Gastroesophageal sphincter (tissue), 2 donors: ENCODE measurements at regions not wholly inside any gene's neighbourhood (a gene's known extent, or its start where the extent isn't known, plus 50 kb on each side); places are given as distances from the start of the nearest gene placed in this dataset.

ENCODE experiments used
- POLR2A ChIP-seq, 2 donors: fragments of 450-650 bp; IDR thresholded peaks; one replicate each; pipeline ENCODE4 v1.6.1; 2017; ENCODE audit warnings: antibody characterized with exemption in 2 of 2, mild to moderate bottlenecking in 2 of 2, moderate library complexity in 1 of 2
- POLR2AphosphoS5 ChIP-seq: sonication (generic); formaldehyde crosslinking; IDR thresholded peaks from one replicate; pipeline ENCODE4 v1.6.1; 2017; ENCODE audit warnings: antibody characterized with exemption

- TF ChIP-seq POLR2A (IDR thresholded peaks at IDR 0.05), result no peak
- TF ChIP-seq POLR2AphosphoS5, result no peak
Observed at GRCh38 chr15:97868981-97869380, 91.5 kb upstream of the ARRDC4 start.
